ENCODE measurements at regions not wholly inside any gene's neighbourhood (a gene's known extent, or its start where the extent isn't known, plus 50 kb on each side); places are given as distances from the start of the nearest gene placed in this dataset.

GRCh38 chr20:50348096-50348495, 157.5 kb downstream of the CEBPB start:
- Histone ChIP-seq H3K4me1 (peaks cover 7 to 33% of the 10 kb centered on the region in 2 donors), H3K27ac (peak overlapping the region; percentile 86 to 89), H3K27me3 (no peaks in the 10 kb centered on the region), H3K9me3 (no peaks in the 10 kb centered on the region), H3K36me3 (no peaks in the 10 kb centered on the region), H3K4me3 (no peak overlapping the region)
- no peak for DNase-seq (ENCODE audit: low spot score in 2 of 2)
- intact Hi-C loops (cut with DNase I; ENCODE audit: low total_unique reads), result no loop called here
- TF ChIP-seq POLR2A (IDR thresholded peaks at IDR 0.05) (no peak), POLR2AphosphoS5 (IDR thresholded peaks at IDR 0.05) (no peak), CTCF (IDR thresholded peaks at IDR 0.05) (no peak)

GRCh38 chr20:50350510-50351249, 159.5 kb upstream of the PTPN1 start:
- H3K4me3 ChIP-seq, result no peak overlapping the region
- intact Hi-C loops (cut with DNase I; ENCODE audit: low total_unique reads), result loop anchor here (1.0 kb wide), 1 partner anchor 9 kb away; no protein-coding TSS in a partner anchor
- H3K27me3 ChIP-seq, result no peaks in the 10 kb centered on the region
- TF ChIP-seq POLR2A (IDR thresholded peaks at IDR 0.05) (no peak), CTCF (IDR thresholded peaks at IDR 0.05) (no peak), POLR2AphosphoS5 (IDR thresholded peaks at IDR 0.05) (no peak)
- H3K4me1 ChIP-seq, result peaks cover 0 to 11% of the 10 kb centered on the region in 2 donors
- H3K9me3 ChIP-seq, result no peaks in the 10 kb centered on the region
- no peaks in the 10 kb centered on the region for H3K36me3 ChIP-seq
- no peak for DNase-seq (ENCODE audit: low spot score in 2 of 2)
- no peak overlapping the region for H3K27ac ChIP-seq

- Histone ChIP-seq H3K36me3 (no peaks in the 10 kb centered on the region), H3K27me3 (no peaks in the 10 kb centered on the region), H3K4me1 (peaks cover 0 to 2% of the 10 kb centered on the region in 2 donors), H3K9me3 (no peaks in the 10 kb centered on the region), H3K4me3 (no peak overlapping the region), H3K27ac (no peak overlapping the region)
- DNase-seq (ENCODE audit: low spot score in 2 of 2), result no peak
- intact Hi-C loops (cut with DNase I; ENCODE audit: low total_unique reads), result no loop called here
- no peak for TF ChIP-seq POLR2AphosphoS5 (IDR thresholded peaks at IDR 0.05)
- TF ChIP-seq CTCF (IDR thresholded peaks at IDR 0.05), result no peak
- TF ChIP-seq POLR2A (IDR thresholded peaks at IDR 0.05), result no peak
These were observed 158.6 kb upstream of the PTPN1 start for GRCh38 chr20:50351541-50351940.

GRCh38 chr20:50353289-50353961, 156.8 kb upstream of the PTPN1 start:
- no peak for DNase-seq (ENCODE audit: low spot score in 2 of 2)
- Histone ChIP-seq H3K4me1 (no peaks in the 10 kb centered on the region), H3K4me3 (no peak overlapping the region), H3K9me3 (no peaks in the 10 kb centered on the region), H3K27me3 (no peaks in the 10 kb centered on the region), H3K27ac (no peak overlapping the region), H3K36me3 (no peaks in the 10 kb centered on the region)
- TF ChIP-seq POLR2AphosphoS5 (IDR thresholded peaks at IDR 0.05) (no peak), CTCF (IDR thresholded peaks at IDR 0.05) (no peak), POLR2A (IDR thresholded peaks at IDR 0.05) (no peak)
- intact Hi-C loops (cut with DNase I; ENCODE audit: low total_unique reads), result no loop called here

Data from breast epithelium (tissue), 4 donors.